Thyroid gland (tissue), 4 donors: ENCODE measurements at regions not wholly inside any gene's neighbourhood (a gene's known extent, or its start where the extent isn't known, plus 50 kb on each side); places are given as distances from the start of the nearest gene placed in this dataset.

Experiments used
- DNase-seq, 2 donors: peaks; one replicate each; pipeline ENCODE4 v3.0.0-alpha.2; 2019
- H3K27ac ChIP-seq, 3 donors: fragments of 200-600 bp; sonication (generic); 1 replicate in 2 of 3; 2 replicates in 1 of 3; pipeline ENCODE4 v1.5.1; 2016 to 2019; ENCODE audit warnings: mild to moderate bottlenecking in 1 of 3, moderate library complexity in 1 of 3
- H3K27me3 ChIP-seq: fragments of 200-600 bp; sonication (generic); one replicate; pipeline ENCODE4 v1.5.1; 2019
- H3K36me3 ChIP-seq, 2 donors: fragments of 200-600 bp; sonication (generic); one replicate each; pipeline ENCODE4 v1.5.1; 2016 to 2019
- H3K4me1 ChIP-seq, 2 donors: fragments of 200-600 bp; sonication (generic); one replicate each; pipeline ENCODE4 v1.5.1; 2017 to 2019
- H3K4me3 ChIP-seq, 3 donors: fragments of 200-600 bp; sonication (generic); replicated peaks in 1 of 3; 1 replicate in 2 of 3; 2 replicates in 1 of 3; pipeline ENCODE4 v1.5.1; 2016; ENCODE audit warnings: mild to moderate bottlenecking in 1 of 3
- H3K9me3 ChIP-seq: fragments of 200-600 bp; sonication (generic); one replicate; pipeline ENCODE4 v1.5.1; 2017
- CTCF ChIP-seq, 6 experiments: fragments of 200-600 bp in 3 of 6; fragments of 450-650 bp in 3 of 6; sonication (generic) in 3 of 6; IDR thresholded peaks; one replicate each; pipeline ENCODE4 v1.5.1; 2016 to 2019; ENCODE audit warnings: antibody characterized with exemption in 6 of 6, mild to moderate bottlenecking in 2 of 6, inconsistent platforms in 1 of 6, moderate library complexity in 1 of 6
- POLR2A ChIP-seq, 2 donors: fragments of 450-650 bp; IDR thresholded peaks; one replicate each; pipeline ENCODE4 v1.6.1; 2017; ENCODE audit warnings: antibody characterized with exemption in 2 of 2, mild to moderate bottlenecking in 2 of 2, moderate library complexity in 1 of 2
- WGBS, 2 donors: methylation state at CpG; one replicate each; pipeline ENCODE4 v1.1.5; 2017; 5-methylcytosine and 5-hydroxymethylcytosine counted together
- intact Hi-C: fragments of 100-400 bp; cut with DNase I; formaldehyde crosslinking; loops from one replicate; pipeline ENCODE4 v1.15.1; 2023

GRCh38 chr16:86966777-86967176 lies 350.4 kb downstream of the C16orf95 start:
- TF ChIP-seq POLR2A (IDR thresholded peaks at IDR 0.05) (no peak), CTCF (IDR thresholded peaks at IDR 0.05) (no peak)
- intact Hi-C loops, result no loop called here
- 61 to 66% methylated on average over 11 of the region's 11 CpGs for WGBS, 2 donors
- H3K9me3 ChIP-seq, result no peaks in the 10 kb centered on the region
- DNase-seq, result no peak
- no peak overlapping the region for H3K27ac ChIP-seq
- H3K4me1 ChIP-seq, result no peaks in the 10 kb centered on the region
- H3K36me3 ChIP-seq, result no peaks in the 10 kb centered on the region
- no peaks in the 10 kb centered on the region for H3K27me3 ChIP-seq
- no peak overlapping the region for H3K4me3 ChIP-seq

GRCh38 chr16:86968866-86969265 lies 348.3 kb downstream of the C16orf95 start:
- intact Hi-C loops, result no loop called here
- WGBS, 2 donors, result 83 to 90% methylated on average over 14 to 15 of the region's 16 CpGs

GRCh38 chr16:86969716-86970115 lies 347.5 kb downstream of the C16orf95 start:
- no peak for DNase-seq
- no peak overlapping the region for H3K27ac ChIP-seq
- H3K9me3 ChIP-seq, result no peaks in the 10 kb centered on the region
- H3K27me3 ChIP-seq, result no peaks in the 10 kb centered on the region
- H3K4me3 ChIP-seq, result no peak overlapping the region
- TF ChIP-seq POLR2A (IDR thresholded peaks at IDR 0.05) (no peak), CTCF (IDR thresholded peaks at IDR 0.05) (no peak)
- WGBS, 2 donors, result 94 to 100% methylated on average over 3 of the region's 3 CpGs
- no peaks in the 10 kb centered on the region for H3K36me3 ChIP-seq
- intact Hi-C loops, result no loop called here
- no peaks in the 10 kb centered on the region for H3K4me1 ChIP-seq

More at GRCh38 chr16:86968866-86969265, 348.3 kb downstream of the C16orf95 start:
- TF ChIP-seq CTCF (IDR thresholded peaks at IDR 0.05) (no peak), POLR2A (IDR thresholded peaks at IDR 0.05) (no peak)
- no peak for DNase-seq
- Histone ChIP-seq H3K4me3 (no peak overlapping the region), H3K9me3 (no peaks in the 10 kb centered on the region), H3K4me1 (no peaks in the 10 kb centered on the region), H3K36me3 (no peaks in the 10 kb centered on the region), H3K27ac (no peak overlapping the region), H3K27me3 (no peaks in the 10 kb centered on the region)

GRCh38 chr16:86970279-86970678 lies 346.9 kb downstream of the C16orf95 start:
- H3K9me3 ChIP-seq, result no peaks in the 10 kb centered on the region
- DNase-seq, result no peak
- no peaks in the 10 kb centered on the region for H3K4me1 ChIP-seq
- TF ChIP-seq CTCF (IDR thresholded peaks at IDR 0.05) (no peak), POLR2A (IDR thresholded peaks at IDR 0.05) (no peak)
- intact Hi-C loops, result no loop called here
- H3K36me3 ChIP-seq, result no peaks in the 10 kb centered on the region
- no peak overlapping the region for H3K4me3 ChIP-seq
- no peak overlapping the region for H3K27ac ChIP-seq
- WGBS, 2 donors, result 84 to 87% methylated on average over 6 of the region's 6 CpGs
- H3K27me3 ChIP-seq, result no peaks in the 10 kb centered on the region

- H3K9me3 ChIP-seq, result no peaks in the 10 kb centered on the region
- 76 to 92% methylated on average over 4 of the region's 4 CpGs for WGBS, 2 donors
- TF ChIP-seq POLR2A (IDR thresholded peaks at IDR 0.05), result no peak
- no peak for TF ChIP-seq CTCF (IDR thresholded peaks at IDR 0.05)
- no peaks in the 10 kb centered on the region for H3K27me3 ChIP-seq
- H3K27ac ChIP-seq, result no peak overlapping the region
- no peak for DNase-seq
- H3K4me1 ChIP-seq, result no peaks in the 10 kb centered on the region
- H3K4me3 ChIP-seq, result no peak overlapping the region
- H3K36me3 ChIP-seq, result no peaks in the 10 kb centered on the region
- intact Hi-C loops, result no loop called here
These were observed 346.5 kb downstream of the C16orf95 start for GRCh38 chr16:86970726-86971125.
